AG04450 (cell line): ENCODE measurements at regions not wholly inside any gene's neighbourhood (a gene's known extent, or its start where the extent isn't known, plus 50 kb on each side); places are given as distances from the start of the nearest gene placed in this dataset.

Experiments used
- CTCF ChIA-PET: fragments of 300-600, 350-600 bp; formaldehyde crosslinking; extraction: SDS; loops from one replicate; lab custom pipeline; 2022; ENCODE audit warnings: antibody characterized with exemption, inconsistent platforms; lab: Charles Lee
- POLR2A ChIA-PET: fragments of 350-600 bp; formaldehyde crosslinking; extraction: SDS; loops from one replicate; lab custom pipeline; 2021; ENCODE audit warnings: antibody characterized with exemption, inconsistent platforms; lab: Yijun Ruan, JAX
- DNase-seq: peaks from one replicate; pipeline ENCODE4 v3.0.0-alpha.2; 2011; ENCODE audit warnings: low read depth, low spot score
- H3K27ac ChIP-seq: one replicate; pipeline ENCODE4 v1.5.1; 2012; ENCODE audit warnings: low read depth, low read length, control low read depth
- H3K27me3 ChIP-seq: one replicate; pipeline ENCODE4 v1.6.0; 2012; ENCODE audit warnings: low read length; ENCODE audit not compliant: control insufficient read depth, insufficient read depth
- H3K4me3 ChIP-seq: 2 replicates; pipeline ENCODE4 v1.5.1; 2011; ENCODE audit warnings: mild to moderate bottlenecking, low read depth, low read length, control low read depth
- H3K9me3 ChIP-seq: 2 replicates; pipeline ENCODE4 v1.5.1; 2012; ENCODE audit warnings: low read length; ENCODE audit not compliant: control insufficient read depth, insufficient read depth
- TF ChIP-seq, protein P1 (sequence below): IDR thresholded peaks from 2 replicates; pipeline ENCODE4 v1.5.1; 2011; ENCODE audit warnings: low read depth, low read length, control low read depth, inconsistent platforms

DNA sequence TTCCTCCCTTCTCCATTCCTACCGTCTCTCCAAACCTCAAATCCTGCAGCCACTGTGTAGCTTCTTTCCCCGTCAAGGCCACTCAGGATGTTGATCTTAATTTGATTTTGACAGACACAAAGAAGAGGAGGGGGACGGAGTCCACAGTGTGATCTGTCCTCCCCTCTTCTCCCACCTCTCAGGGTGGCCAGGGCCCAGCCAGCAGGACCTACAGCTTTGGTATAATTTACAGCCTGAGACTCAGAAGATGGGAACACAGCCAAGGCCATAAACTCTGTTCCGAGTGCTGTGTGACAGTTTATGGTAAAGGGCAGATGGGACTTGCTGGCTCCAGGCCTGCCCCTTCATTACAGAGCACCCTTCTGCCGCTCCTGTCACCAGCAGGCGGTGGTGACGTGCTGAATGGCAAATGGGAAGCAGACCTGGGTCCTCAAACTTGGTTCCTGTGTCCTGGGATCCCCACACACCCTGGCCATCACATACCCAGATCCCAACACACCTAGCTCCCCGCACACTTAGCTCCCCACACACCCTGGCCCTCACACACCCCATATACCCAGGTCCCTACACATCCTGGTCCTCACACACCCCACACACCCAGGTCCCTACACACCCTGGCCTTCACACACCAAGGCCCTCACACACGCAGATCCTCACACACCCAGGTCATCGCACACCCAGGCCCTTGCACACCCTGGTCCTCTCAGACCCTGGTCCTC is 71.6 kb downstream of the CD2 start:
- no peak overlapping the region for H3K4me3 ChIP-seq
- ChIA-PET POLR2A (no interaction called here), CTCF (no interaction called here)
- no peaks in the 10 kb centered on the region for H3K9me3 ChIP-seq
- TF ChIP-seq, protein P1, sequence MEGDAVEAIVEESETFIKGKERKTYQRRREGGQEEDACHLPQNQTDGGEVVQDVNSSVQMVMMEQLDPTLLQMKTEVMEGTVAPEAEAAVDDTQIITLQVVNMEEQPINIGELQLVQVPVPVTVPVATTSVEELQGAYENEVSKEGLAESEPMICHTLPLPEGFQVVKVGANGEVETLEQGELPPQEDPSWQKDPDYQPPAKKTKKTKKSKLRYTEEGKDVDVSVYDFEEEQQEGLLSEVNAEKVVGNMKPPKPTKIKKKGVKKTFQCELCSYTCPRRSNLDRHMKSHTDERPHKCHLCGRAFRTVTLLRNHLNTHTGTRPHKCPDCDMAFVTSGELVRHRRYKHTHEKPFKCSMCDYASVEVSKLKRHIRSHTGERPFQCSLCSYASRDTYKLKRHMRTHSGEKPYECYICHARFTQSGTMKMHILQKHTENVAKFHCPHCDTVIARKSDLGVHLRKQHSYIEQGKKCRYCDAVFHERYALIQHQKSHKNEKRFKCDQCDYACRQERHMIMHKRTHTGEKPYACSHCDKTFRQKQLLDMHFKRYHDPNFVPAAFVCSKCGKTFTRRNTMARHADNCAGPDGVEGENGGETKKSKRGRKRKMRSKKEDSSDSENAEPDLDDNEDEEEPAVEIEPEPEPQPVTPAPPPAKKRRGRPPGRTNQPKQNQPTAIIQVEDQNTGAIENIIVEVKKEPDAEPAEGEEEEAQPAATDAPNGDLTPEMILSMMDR: no peak
- no peak overlapping the region for H3K27ac ChIP-seq
- DNase-seq: no peak
- H3K27me3 ChIP-seq: no peaks in the 10 kb centered on the region

DNA sequence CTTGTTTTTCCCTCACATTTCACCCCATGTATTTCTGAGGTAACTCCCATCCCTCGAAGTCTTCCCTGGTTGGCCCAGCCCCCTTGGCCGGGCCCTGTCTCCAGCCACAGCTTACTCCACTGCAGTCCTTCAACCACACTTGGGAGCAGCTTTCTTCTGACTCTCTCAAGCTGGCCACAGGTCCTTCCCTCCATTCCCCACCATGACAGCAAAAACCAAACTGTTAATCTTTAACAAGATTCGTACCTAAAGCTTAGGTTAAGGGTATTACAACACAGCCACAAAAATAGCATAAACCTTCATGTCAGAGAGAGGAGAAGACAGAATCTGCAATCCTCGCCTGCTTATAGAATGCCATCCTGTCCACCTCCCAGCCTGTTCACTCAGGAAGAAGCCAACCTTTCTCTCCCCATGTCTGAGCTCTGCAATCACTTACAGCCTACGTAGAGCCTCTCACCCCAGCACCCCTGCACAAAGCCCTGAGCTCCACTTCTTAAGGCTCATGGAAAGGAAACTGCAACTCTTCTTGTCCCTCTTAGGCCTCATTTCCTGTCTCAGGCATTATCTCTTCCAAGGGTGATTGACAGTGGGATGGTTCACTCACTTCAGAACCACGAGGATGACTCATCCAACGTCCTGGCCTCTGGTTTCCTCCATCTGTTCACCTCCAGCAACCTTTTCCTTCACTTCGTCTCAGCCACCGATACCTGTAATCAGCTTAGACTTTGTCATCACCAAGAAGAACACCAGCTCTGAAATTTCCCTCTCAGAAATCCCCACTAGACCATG is 72.8 kb downstream of the CD2 start:
- ChIA-PET CTCF (no interaction called here), POLR2A (no interaction called here)
- no peak overlapping the region for H3K27ac ChIP-seq
- no peaks in the 10 kb centered on the region for H3K9me3 ChIP-seq
- DNase-seq: no peak
- no peak overlapping the region for H3K4me3 ChIP-seq
- no peaks in the 10 kb centered on the region for H3K27me3 ChIP-seq
- TF ChIP-seq, protein P1: no peak

DNA sequence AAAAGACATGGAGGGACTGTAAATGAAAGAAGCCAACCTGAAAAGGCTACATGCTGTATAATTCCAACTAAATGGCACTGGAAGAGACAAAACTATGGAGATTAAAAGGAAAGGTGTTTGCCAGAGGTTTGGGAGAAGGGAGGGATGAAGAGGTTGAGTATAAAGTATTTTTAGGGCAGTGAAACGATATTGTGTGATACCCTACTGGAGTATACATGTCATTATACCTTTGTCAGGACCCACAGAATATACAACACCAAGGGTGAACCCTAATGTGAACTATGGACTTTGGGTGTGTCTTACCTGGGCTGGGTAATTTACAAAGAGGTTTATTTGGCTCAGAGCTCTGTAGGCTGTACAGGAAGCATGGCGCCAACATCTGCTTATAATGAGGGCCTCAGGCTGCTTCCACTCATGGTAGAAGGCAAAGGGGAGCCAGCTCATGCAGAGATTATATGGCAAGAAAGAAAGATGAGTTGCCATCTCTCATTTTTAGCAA is 73.4 kb downstream of the CD2 start:
- Histone ChIP-seq H3K27me3 (no peaks in the 10 kb centered on the region), H3K4me3 (no peak overlapping the region), H3K27ac (no peak overlapping the region), H3K9me3 (no peaks in the 10 kb centered on the region)
- DNase-seq: no peak
- ChIA-PET CTCF (no interaction called here), POLR2A (no interaction called here)
- TF ChIP-seq, protein P1: no peak

DNA sequence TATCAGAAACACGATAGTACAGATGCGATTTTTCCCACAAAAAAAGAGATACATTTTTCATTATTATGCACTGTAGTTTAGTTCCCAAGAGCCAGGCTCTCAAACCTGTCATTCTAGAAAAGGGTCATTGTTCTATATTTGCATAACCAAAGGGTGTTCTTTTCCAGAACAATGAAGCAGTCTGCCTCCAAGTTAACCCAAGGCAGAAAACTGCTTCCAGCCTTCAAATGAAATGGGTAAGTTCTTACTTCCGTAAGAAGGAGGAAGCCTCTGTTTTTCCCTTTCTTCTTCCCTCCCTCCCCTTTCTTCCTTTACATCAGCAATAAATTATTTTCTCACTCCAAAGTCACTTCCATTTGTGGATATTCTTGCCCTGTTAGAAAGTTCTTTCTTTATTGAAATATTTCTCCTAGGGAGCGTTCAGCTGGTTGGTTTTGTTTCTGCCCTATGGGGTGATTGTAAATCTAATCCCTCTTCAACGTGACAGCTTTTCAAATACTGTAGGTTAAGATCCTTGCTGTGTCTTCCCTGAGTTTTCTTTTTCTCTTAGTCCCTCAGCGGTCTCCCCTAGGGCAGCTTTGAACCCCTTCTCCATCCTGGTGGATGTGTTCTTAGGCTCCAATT is 77.3 kb upstream of the PTGFRN start:
- no peak for DNase-seq
- H3K27ac ChIP-seq: no peak overlapping the region
- CTCF ChIA-PET: no interaction called here
- POLR2A ChIA-PET: no interaction called here
- no peaks in the 10 kb centered on the region for H3K9me3 ChIP-seq
- H3K4me3 ChIP-seq: no peak overlapping the region
- H3K27me3 ChIP-seq: no peaks in the 10 kb centered on the region
- TF ChIP-seq, protein P1: no peak
